HepG2 (cell line): ENCODE measurements at regions not wholly inside any gene's neighbourhood (a gene's known extent, or its start where the extent isn't known, plus 50 kb on each side); places are given as distances from the start of the nearest gene placed in this dataset.

Experiments
- ATAC-seq: fragments of 200-7000 bp; cut with Tn5 transposase; 3 replicates; pipeline ENCODE4 v1.9.1; 2020; ENCODE audit warnings: mild to moderate bottlenecking, moderate library complexity
- BruUV-seq: library from RNA; stranded (reverse); fragments of 400-500 nt; replicated peaks from 2 replicates; lab custom pipeline; 2021; lab: Mats Ljungman, UMichigan
- CTCF ChIA-PET: fragments of 300-600 bp; formaldehyde crosslinking; extraction: SDS; loops from one replicate; lab custom pipeline; 2021; ENCODE audit warnings: low total read pairs, inconsistent platforms, low intra/inter-chr PET ratio; lab: Yijun Ruan, JAX
- POLR2A ChIA-PET: fragments of 350-600 bp; sonication (Branson Sonifier 250); formaldehyde crosslinking; loops from one replicate; lab custom pipeline; 2020; ENCODE audit warnings: antibody characterized with exemption, inconsistent platforms; lab: Yijun Ruan, JAX
- DNase-seq: peaks from one replicate; pipeline ENCODE4 v3.0.0-alpha.2; 2015; ENCODE audit warnings: low spot score
- FAIRE-seq: peaks from 3 replicates; lab custom pipeline; 2011; peaks lifted over from hg19 to GRCh38; lab: Jason Lieb, UNC
- H2AFZ ChIP-seq: one replicate; pipeline ENCODE4 v1.6.1; 2011; ENCODE audit warnings: low read length, inconsistent platforms
- H3K27ac ChIP-seq: fragments of 300-600 bp; 3 replicates; pipeline ENCODE4 v1.8.0; 2011; ENCODE audit warnings: mixed run types, mild to moderate bottlenecking, mixed read lengths, low read length, inconsistent platforms; ENCODE audit not compliant: insufficient read depth; ENCODE audit errors: extremely low read length
- H3K27me3 ChIP-seq, 2 experiments: fragments of 200-600 bp in 1 of 2; 2 replicates in 1 of 2; 3 replicates in 1 of 2; pipeline versions ENCODE4 v1.6.0 to v1.8.0; 2011; ENCODE audit warnings: low read length in 2 of 2, mild to moderate bottlenecking in 2 of 2, moderate library complexity in 2 of 2, inconsistent platforms in 1 of 2; ENCODE audit not compliant: insufficient read depth in 2 of 2, control insufficient read depth in 1 of 2
- H3K36me3 ChIP-seq, 2 experiments: fragments of 200-600 bp in 1 of 2; replicated peaks in 1 of 2; 2 replicates in 1 of 2; 3 replicates in 1 of 2; pipeline versions ENCODE4 v1.5.1 to v1.8.0; 2011; ENCODE audit warnings: low read length in 2 of 2, inconsistent platforms in 1 of 2; ENCODE audit not compliant: insufficient read depth in 2 of 2, control insufficient read depth in 1 of 2
- H3K4me1 ChIP-seq: 2 replicates; pipeline ENCODE4 v1.5.1; 2012; ENCODE audit warnings: low read length, inconsistent platforms; ENCODE audit not compliant: insufficient read depth
- H3K4me2 ChIP-seq: 2 replicates; pipeline ENCODE4 v1.6.0; 2011; ENCODE audit warnings: low read depth, low read length, inconsistent platforms
- H3K4me3 ChIP-seq, 3 experiments: fragments of 200-600 bp in 1 of 3; sonication (generic), shearing (Covaris generic) in 1 of 3; replicated peaks in 1 of 3; 2 replicates each; pipeline ENCODE4 v1.5.1; 2011 to 2016; ENCODE audit warnings: low read length in 3 of 3, inconsistent platforms in 2 of 3, low read depth in 2 of 3, mild to moderate bottlenecking in 2 of 3, control low read depth in 1 of 3, mixed read lengths in 1 of 3; ENCODE audit not compliant: insufficient read depth in 1 of 3
- H3K79me2 ChIP-seq: one replicate; pipeline ENCODE4 v1.6.1; 2011; ENCODE audit warnings: low read length, inconsistent platforms; ENCODE audit not compliant: insufficient read depth
- H3K9ac ChIP-seq: 2 replicates; pipeline ENCODE4 v1.6.0; 2011; ENCODE audit warnings: mild to moderate bottlenecking, low read depth, low read length, inconsistent platforms; ENCODE audit not compliant: insufficient read depth
- H3K9me3 ChIP-seq: 2 replicates; pipeline ENCODE4 v1.5.1; 2012; ENCODE audit warnings: mild to moderate bottlenecking, low read length
- H4K20me1 ChIP-seq: 2 replicates; pipeline ENCODE4 v1.6.0; 2011; ENCODE audit warnings: inconsistent platforms, mild to moderate bottlenecking, low read length, moderate library complexity; ENCODE audit not compliant: insufficient read depth
- ARID4A ChIP-seq: sonication (generic); formaldehyde crosslinking; IDR thresholded peaks from 2 replicates; pipeline ENCODE4 v1.5.0; 2020; ENCODE audit warnings: mild to moderate bottlenecking, missing genetic modification reagents, borderline replicate concordance
- CSRNP1 ChIP-seq: sonication (generic); formaldehyde crosslinking; IDR thresholded peaks from 2 replicates; pipeline ENCODE4 v1.8.1; 2023; ENCODE audit warnings: mild to moderate bottlenecking, missing genetic modification reagents
- LCORL ChIP-seq, 2 experiments: fragments of 450-650 bp in 1 of 2; sonication (generic) in 1 of 2; formaldehyde crosslinking in 1 of 2; IDR thresholded peaks; 2 replicates each; pipeline versions ENCODE4 v1.5.0 to v1.6.1; 2017 to 2020; ENCODE audit warnings: antibody characterized with exemption in 1 of 2, missing genetic modification reagents in 1 of 2
- SKI ChIP-seq: fragments of 450-650 bp; IDR thresholded peaks from one replicate; pipeline ENCODE4 v1.6.1; 2018; ENCODE audit warnings: mild to moderate bottlenecking; ENCODE audit not compliant: partially characterized antibody
- SMAD3 ChIP-seq: sonication (generic); formaldehyde crosslinking; IDR thresholded peaks from 2 replicates; pipeline ENCODE4 v1.4.0; 2020; ENCODE audit warnings: missing genetic modification reagents
- TAF1 ChIP-seq: sonication (generic); formaldehyde crosslinking; IDR thresholded peaks from 2 replicates; pipeline ENCODE4 v1.4.0; 2020; ENCODE audit warnings: missing genetic modification reagents
- TBX2 ChIP-seq: sonication (generic); formaldehyde crosslinking; IDR thresholded peaks from 2 replicates; pipeline ENCODE4 v1.5.0; 2020; ENCODE audit warnings: missing genetic modification reagents, mild to moderate bottlenecking, borderline replicate concordance
- ZNF546 ChIP-seq: sonication (generic); formaldehyde crosslinking; conservative IDR thresholded peaks from 2 replicates; pipeline ENCODE4 v1.8.1; 2023; ENCODE audit warnings: mild to moderate bottlenecking, missing genetic modification reagents
- ZNF691 ChIP-seq: sonication (generic); formaldehyde crosslinking; IDR thresholded peaks from 2 replicates; pipeline ENCODE4 v1.4.0; 2020; ENCODE audit warnings: missing genetic modification reagents, low read depth, mild to moderate bottlenecking, borderline replicate concordance
- WGBS: methylation state at CpG from one replicate; pipeline ENCODE4 v1.1.6; 2017; ENCODE audit warnings: low lambda C conversion rate; 5-methylcytosine and 5-hydroxymethylcytosine counted together
- in situ Hi-C: cut with HindIII; loops from 2 replicates; pipeline ENCODE4 v1.10.0; 2017; ENCODE audit warnings: low pct_unique_long_range_greater_than_20kb; ENCODE audit not compliant: extremely low pct_ligation_motif_present
- intact Hi-C: fragments of 100-400 bp; cut with micrococcal nuclease; formaldehyde crosslinking; loops from one replicate; pipeline ENCODE4 v1.10.0; 2022; ENCODE audit not compliant: unreplicated experiment

GRCh38 chr3:44050101-44050500 lies 191.6 kb upstream of the TOPAZ1 start (continued):
- TF ChIP-seq CSRNP1 (CRISPR knock-in tag) = no peak

- CTCF ChIA-PET = no interaction called here
- WGBS = 13% methylated on average over 2 of the region's 3 CpGs
Observed at GRCh38 chr3:44050867-44051266, 190.8 kb upstream of the TOPAZ1 start.

More at GRCh38 chr3:44050867-44051266, 190.8 kb upstream of the TOPAZ1 start:
- no peaks in the 10 kb centered on the region for H3K79me2 ChIP-seq
- FAIRE-seq (no peak), DNase-seq (no peak), ATAC-seq (no peak)
- no peak overlapping the region for H3K27ac ChIP-seq
- H3K4me3 ChIP-seq = no peak overlapping the region
- H2AFZ ChIP-seq = no peak overlapping the region
- no peaks in the 10 kb centered on the region for H3K4me1 ChIP-seq
- in situ Hi-C loops = no loop called here
- no peaks in the 10 kb centered on the region for H3K36me3 ChIP-seq
- H3K27me3 ChIP-seq = peaks cover 0 to 28% of the 10 kb centered on the region in 2 experiments; a peak in 3 of 5 replicates
- TF ChIP-seq LCORL (IDR thresholded peaks at IDR 0.05) (no peak), LCORL (CRISPR knock-in tag; IDR thresholded peaks at IDR 0.05) (no peak), SMAD3 (no peak), TAF1 (CRISPR knock-in tag) (no peak), SKI (no peak), ZNF691 (CRISPR knock-in tag) (no peak), ARID4A (CRISPR knock-in tag) (no peak), ZNF546 (CRISPR knock-in tag) (no peak), TBX2 (CRISPR knock-in tag) (no peak)
- H3K9me3 ChIP-seq = no peaks in the 10 kb centered on the region
- no peaks in the 10 kb centered on the region for H4K20me1 ChIP-seq
- H3K9ac ChIP-seq = no peak overlapping the region
- intact Hi-C loops = no loop called here
- BruUV-seq = no TSS peak
- POLR2A ChIA-PET = no interaction called here
- H3K4me2 ChIP-seq = no peak overlapping the region
